Glomerular endothelial cell (primary cell): ENCODE measurements at regions not wholly inside any gene's neighbourhood (a gene's known extent, or its start where the extent isn't known, plus 50 kb on each side); places are given as distances from the start of the nearest gene placed in this dataset.

Source experiments
- DNase-seq: peaks from one replicate; pipeline ENCODE4 v3.0.0-alpha.2; 2011; ENCODE audit warnings: low read depth, low spot score; ENCODE audit errors: extremely low read depth

GRCh38 chr5:122718611-122719010, 56.3 kb upstream of the SNX2 start:
- DNase-seq, result no peak

DNA sequence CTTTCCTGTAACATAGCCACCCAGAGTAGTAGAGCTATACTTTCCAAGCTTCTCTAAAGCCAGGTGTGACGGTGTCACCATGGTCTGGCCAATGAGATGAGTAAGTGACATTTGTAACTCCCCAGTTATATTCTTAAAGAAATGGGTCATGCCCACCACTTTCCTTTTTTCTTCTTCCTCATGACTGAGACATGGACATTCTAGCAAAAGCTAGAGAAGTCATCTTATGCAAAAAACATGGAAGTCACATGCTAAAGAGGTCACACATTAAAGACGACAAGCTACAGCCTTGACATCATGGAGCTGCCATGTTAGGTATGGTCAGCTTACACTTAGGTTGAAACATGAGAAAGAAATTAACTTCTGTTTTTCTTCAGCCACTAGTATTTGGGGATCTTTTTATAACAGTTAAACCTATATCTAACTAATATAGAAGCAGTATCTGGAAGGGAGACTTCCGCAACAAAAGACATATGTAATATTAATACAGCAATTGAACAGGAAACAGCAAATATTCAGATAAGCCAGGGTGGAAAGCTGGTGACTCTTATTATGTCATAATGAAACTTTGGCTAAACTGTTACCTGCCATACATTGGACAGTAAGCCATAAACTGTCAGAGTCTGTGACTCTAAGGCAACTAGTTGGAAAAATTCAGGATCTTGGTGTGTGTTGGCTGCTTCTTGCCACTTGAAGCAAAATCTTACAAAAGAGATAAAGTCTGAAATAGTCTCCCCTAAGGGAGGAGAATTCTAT, 54.7 kb upstream of the SNX2 start:
- DNase-seq, result no peak

GRCh38 chr5:122721127-122721526, 53.8 kb upstream of the SNX2 start:
- no peak for DNase-seq

DNA sequence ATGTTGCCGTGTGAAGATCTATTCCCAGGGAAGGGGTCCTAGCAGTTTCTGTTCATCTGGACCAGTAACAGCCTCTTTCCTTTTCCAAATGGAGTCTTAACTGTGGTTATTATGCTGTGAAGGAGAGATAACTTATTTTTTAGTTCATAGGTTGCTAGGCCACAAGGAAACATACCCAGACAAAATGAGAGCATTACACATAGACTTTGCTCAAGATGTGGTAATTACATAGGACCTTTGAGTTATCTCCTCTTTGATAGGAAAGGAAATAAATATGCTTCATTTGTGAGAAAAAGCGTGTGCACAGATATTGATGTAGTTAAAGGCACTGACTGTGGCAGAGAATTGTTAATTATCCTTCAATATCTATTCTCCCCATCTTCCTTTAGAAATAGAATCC, 52.5 kb upstream of the SNX2 start:
- DNase-seq, result no peak

GRCh38 chr5:122723606-122724352, 51.1 kb upstream of the SNX2 start:
- DNase-seq, result no peak
